Right lobe of liver (tissue), 6 donors: ENCODE measurements at regions not wholly inside any gene's neighbourhood (a gene's known extent, or its start where the extent isn't known, plus 50 kb on each side); places are given as distances from the start of the nearest gene placed in this dataset.

ENCODE experiments used
- ATAC-seq, 4 donors: fragments of 200-7000 bp; cut with Tn5 transposase; one replicate each; pipeline ENCODE4 v1.9.1; 2020; ENCODE audit warnings: mild to moderate bottlenecking in 4 of 4, moderate library complexity in 4 of 4
- DNase-seq, 3 donors: peaks; one replicate each; pipeline ENCODE4 v3.0.0-alpha.2; 2020
- H3K27ac ChIP-seq, 3 donors: fragments of 200-600 bp; one replicate each; pipeline ENCODE4 v1.8.0; 2022
- H3K27me3 ChIP-seq, 2 donors: fragments of 200-600 bp; one replicate each; pipeline ENCODE4 v1.8.0; 2022
- H3K36me3 ChIP-seq, 4 donors: fragments of 200-600 bp; sonication (generic) in 1 of 4; one replicate each; pipeline versions ENCODE4 v1.5.1 to v1.8.0; 2017 to 2022; ENCODE audit warnings: control low read depth in 1 of 4
- H3K4me1 ChIP-seq, 4 donors: fragments of 200-600 bp; sonication (generic) in 1 of 4; one replicate each; pipeline versions ENCODE4 v1.5.1 to v1.8.0; 2017 to 2022; ENCODE audit warnings: control low read depth in 1 of 4
- H3K4me3 ChIP-seq, 3 donors: fragments of 200-600 bp; one replicate each; pipeline ENCODE4 v1.8.0; 2022
- H3K9me3 ChIP-seq, 4 donors: fragments of 200-600 bp; sonication (generic) in 1 of 4; one replicate each; pipeline versions ENCODE4 v1.5.1 to v1.8.0; 2017 to 2022; ENCODE audit warnings: control low read depth in 1 of 4
- CTCF ChIP-seq, 4 donors: fragments of 200-600 bp in 3 of 4; fragments of 450-650 bp in 1 of 4; IDR thresholded peaks; one replicate each; pipeline versions ENCODE4 v1.5.1 to v1.8.0; 2016 to 2022; ENCODE audit warnings: antibody characterized with exemption in 4 of 4, mild to moderate bottlenecking in 2 of 4
- POLR2A ChIP-seq: fragments of 450-650 bp; IDR thresholded peaks from one replicate; pipeline ENCODE4 v1.6.1; 2017; ENCODE audit warnings: antibody characterized with exemption, mild to moderate bottlenecking
- WGBS: methylation state at CpG from one replicate; pipeline ENCODE4 v1.1.6; 2018; ENCODE audit warnings: low coverage, low lambda C conversion rate; ENCODE audit not compliant: insufficient coverage; ENCODE audit errors: missing lambda C conversion rate; 5-methylcytosine and 5-hydroxymethylcytosine counted together
- intact Hi-C, 2 donors: fragments of 100-400 bp; cut with DNase I; formaldehyde crosslinking; loops; one replicate each; pipeline versions ENCODE4 v1.11.2 to v1.14.1; 2022
- donor health status: DM: no; HTN: yes; CAD: no.
- donor health status: DM: no; HTN: no; CAD: no.
- donor health status: DM: no; HTN: no; CAD: no.
- donor health status: DM: no; HTN: yes; CAD: no.
- donor health status: DM: no; HTN: yes; CAD: no.

- Histone ChIP-seq H3K4me3 (no peak overlapping the region), H3K36me3 (no peaks in the 10 kb centered on the region), H3K4me1 (peaks cover 0 to 16% (median 5%) of the 10 kb centered on the region in 4 donors), H3K9me3 (no peaks in the 10 kb centered on the region), H3K27me3 (no peaks in the 10 kb centered on the region), H3K27ac (no peak overlapping the region)
- TF ChIP-seq CTCF (IDR thresholded peaks at IDR 0.05): no peak
- no peak for TF ChIP-seq POLR2A
- DNase-seq: no peak
- ATAC-seq: no peak
- WGBS: 87% methylated on average over 3 of the region's 4 CpGs
- intact Hi-C loops: no loop called here
These were observed 176.8 kb downstream of the VEGFA start for GRCh38 chr6:43946641-43947363.

- WGBS: 80% methylated on average over 1 of the region's 2 CpGs
- TF ChIP-seq POLR2A (no peak), CTCF (IDR thresholded peaks at IDR 0.05) (no peak)
- DNase-seq (no peak), ATAC-seq (no peak)
- Histone ChIP-seq H3K9me3 (no peaks in the 10 kb centered on the region), H3K27me3 (no peaks in the 10 kb centered on the region), H3K4me1 (peaks cover 0 to 5% (median 0%) of the 10 kb centered on the region in 4 donors), H3K27ac (no peak overlapping the region), H3K36me3 (no peaks in the 10 kb centered on the region), H3K4me3 (no peak overlapping the region)
- intact Hi-C loops: no loop called here
These were observed 175.7 kb downstream of the VEGFA start for GRCh38 chr6:43945768-43946080.

- ATAC-seq: no peak
- DNase-seq: no peak
- H3K4me3 ChIP-seq: no peak overlapping the region
- H3K27me3 ChIP-seq: no peaks in the 10 kb centered on the region
- WGBS: 100% methylated on average over 2 of the region's 2 CpGs
- no peak overlapping the region for H3K27ac ChIP-seq
- no peaks in the 10 kb centered on the region for H3K4me1 ChIP-seq
- intact Hi-C loops: no loop called here
- H3K36me3 ChIP-seq: no peaks in the 10 kb centered on the region
- no peaks in the 10 kb centered on the region for H3K9me3 ChIP-seq
- TF ChIP-seq CTCF (IDR thresholded peaks at IDR 0.05) (no peak), POLR2A (no peak)
These were observed 175.1 kb downstream of the VEGFA start for GRCh38 chr6:43944908-43945767.

GRCh38 chr6:43943781-43944250 is 173.8 kb downstream of the VEGFA start:
- no peak overlapping the region for H3K27ac ChIP-seq
- DNase-seq: peak in 1 of 3 donors; percentile 16

More at GRCh38 chr6:43943781-43944250, 173.8 kb downstream of the VEGFA start:
- no peak for TF ChIP-seq POLR2A
- TF ChIP-seq CTCF (IDR thresholded peaks at IDR 0.05): no peak
- Histone ChIP-seq H3K4me1 (no peaks in the 10 kb centered on the region), H3K9me3 (no peaks in the 10 kb centered on the region), H3K4me3 (no peak overlapping the region), H3K36me3 (no peaks in the 10 kb centered on the region), H3K27me3 (no peaks in the 10 kb centered on the region)
- 55% methylated on average over 2 of the region's 6 CpGs for WGBS
- ATAC-seq: no peak
- intact Hi-C loops: no loop called here
